GM12878 (cell line): ENCODE measurements at regions not wholly inside any gene's neighbourhood (a gene's known extent, or its start where the extent isn't known, plus 50 kb on each side); places are given as distances from the start of the nearest gene placed in this dataset.

Experiments used
- ATAC-seq: fragments of 200-7000 bp; cut with Tn5 transposase; 3 replicates; pipeline ENCODE4 v1.9.1; 2020; ENCODE audit warnings: mild to moderate bottlenecking, moderate library complexity
- BruUV-seq: library from RNA; stranded (reverse); fragments of 400-500 nt; replicated peaks from 2 replicates; lab custom pipeline; 2021; lab: Mats Ljungman, UMichigan
- CTCF ChIA-PET: fragments of 300-600 bp; sonication (Branson Sonifier 250); formaldehyde crosslinking; extraction: SDS; loops from one replicate; lab custom pipeline; 2021; ENCODE audit warnings: inconsistent platforms; lab: Yijun Ruan, JAX
- POLR2A ChIA-PET: fragments of 350-600 bp; formaldehyde crosslinking; extraction: SDS; loops from one replicate; lab custom pipeline; 2021; ENCODE audit warnings: inconsistent platforms; lab: Charles Lee
- RAD21 ChIA-PET: fragments of 300-600 bp; sonication (Branson Sonifier 250); formaldehyde crosslinking; loops from one replicate; lab custom pipeline; 2023; ENCODE audit warnings: antibody characterized with exemption; ENCODE audit not compliant: unreplicated experiment; lab: Charles Lee
- SMC1A ChIA-PET: fragments of 300-600 bp; sonication (Branson Sonifier 250); formaldehyde crosslinking; loops from one replicate; lab custom pipeline; 2023; ENCODE audit not compliant: unreplicated experiment, uncharacterized antibody; lab: Charles Lee
- DNase-seq: peaks from one replicate; pipeline ENCODE4 v3.0.0-alpha.2; 2011; ENCODE audit warnings: low read depth, low spot score
- FAIRE-seq: peaks from 3 replicates; lab custom pipeline; 2011; peaks lifted over from hg19 to GRCh38; lab: Jason Lieb, UNC
- H2AFZ ChIP-seq: 2 replicates; pipeline ENCODE4 v1.6.0; 2011; ENCODE audit warnings: low read depth, low read length, control low read depth; ENCODE audit not compliant: control insufficient read depth
- H3K27ac ChIP-seq: 2 replicates; pipeline ENCODE4 v1.5.1; 2011; ENCODE audit warnings: control low read depth; ENCODE audit not compliant: control insufficient read depth, insufficient read depth
- H3K27me3 ChIP-seq, 2 experiments: replicated peaks in 1 of 2; 2 replicates each; pipeline versions ENCODE4 v1.6.0 to v1.6.1; 2011; ENCODE audit warnings: low read length in 1 of 2; ENCODE audit not compliant: control insufficient read depth in 2 of 2, insufficient read depth in 2 of 2
- H3K36me3 ChIP-seq, 2 experiments: 2 replicates each; pipeline ENCODE4 v1.5.1; 2011; ENCODE audit warnings: low read length in 1 of 2; ENCODE audit not compliant: control insufficient read depth in 2 of 2, insufficient read depth in 2 of 2
- H3K4me1 ChIP-seq: 2 replicates; pipeline ENCODE4 v1.6.1; 2011; ENCODE audit warnings: mild to moderate bottlenecking, low read length, moderate library complexity, mixed read lengths; ENCODE audit not compliant: control insufficient read depth, insufficient read depth
- H3K4me2 ChIP-seq: 2 replicates; pipeline ENCODE4 v1.6.0; 2011; ENCODE audit warnings: control low read depth; ENCODE audit not compliant: control insufficient read depth, insufficient read depth
- H3K4me3 ChIP-seq: fragments of 200-600 bp; sonication (generic); 2 replicates; pipeline ENCODE4 v1.5.1; 2016
- H3K79me2 ChIP-seq: 2 replicates; pipeline ENCODE4 v1.6.0; 2011; ENCODE audit warnings: low read length; ENCODE audit not compliant: control insufficient read depth, insufficient read depth
- H3K9ac ChIP-seq: 2 replicates; pipeline ENCODE4 v1.8.0; 2011; ENCODE audit warnings: low read length, control low read depth, mixed read lengths; ENCODE audit not compliant: control insufficient read depth, insufficient read depth
- H3K9me3 ChIP-seq: replicated peaks from 3 replicates; pipeline ENCODE4 v1.5.1; 2011; ENCODE audit warnings: mild to moderate bottlenecking, low read length; ENCODE audit not compliant: control insufficient read depth, insufficient read depth
- H4K20me1 ChIP-seq: 2 replicates; pipeline ENCODE4 v1.6.0; 2011; ENCODE audit not compliant: control insufficient read depth, insufficient read depth
- CHD1 ChIP-seq: IDR thresholded peaks from 2 replicates; pipeline ENCODE4 v1.6.1; 2012; ENCODE audit warnings: low read depth, low read length, improper control_type of control experiment
- ESRRA ChIP-seq: IDR thresholded peaks from 2 replicates; pipeline ENCODE4 v1.6.1; 2012; ENCODE audit warnings: mild to moderate bottlenecking, low read length, improper control_type of control experiment
- MYB ChIP-seq: fragments of 150-350 bp; IDR thresholded peaks from 2 replicates; pipeline ENCODE4 v1.6.1; 2014; ENCODE audit warnings: mild to moderate bottlenecking, low read depth, low read length, borderline replicate concordance
- NBN ChIP-seq: fragments of 450-650 bp; IDR thresholded peaks from 2 replicates; pipeline ENCODE4 v1.6.1; 2016
- PML ChIP-seq: IDR thresholded peaks from 2 replicates; pipeline ENCODE4 v1.6.1; 2012; ENCODE audit warnings: low read length, inconsistent platforms
- STAT1 ChIP-seq: fragments of 450-650 bp; conservative IDR thresholded peaks from 2 replicates; pipeline ENCODE4 v1.6.1; 2014; ENCODE audit warnings: antibody characterized with exemption, mild to moderate bottlenecking
- ZNF217 ChIP-seq: fragments of 450-650 bp; IDR thresholded peaks from 2 replicates; pipeline ENCODE4 v1.6.1; 2017; ENCODE audit warnings: antibody characterized with exemption, mild to moderate bottlenecking
- WGBS: methylation state at CpG from one replicate; pipeline ENCODE4 v1.1.6; 2016; ENCODE audit warnings: low lambda C conversion rate; ENCODE audit not compliant: insufficient replicate concordance, insufficient coverage; ENCODE audit errors: missing lambda C conversion rate; 5-methylcytosine and 5-hydroxymethylcytosine counted together
- in situ Hi-C: fragments of 300-500 bp; cut with MboI; formaldehyde crosslinking; loops from 9 replicates; pipeline ENCODE4 v1.14.3; 2018; ENCODE audit warnings: mixed read lengths
- intact Hi-C: fragments of 100-400 bp; cut with micrococcal nuclease; formaldehyde crosslinking; loops from one replicate; pipeline ENCODE4 v1.14.2; 2022; ENCODE audit not compliant: unreplicated experiment
- TF ChIP-seq, protein P1 (sequence below): fragments of 450-650 bp; IDR thresholded peaks from 2 replicates; pipeline ENCODE4 v1.6.1; 2017; ENCODE audit warnings: mild to moderate bottlenecking, moderate library complexity
- TF ChIP-seq, protein P2 (sequence below): fragments of 450-650 bp; IDR thresholded peaks from 2 replicates; pipeline ENCODE4 v1.6.1; 2018; ENCODE audit warnings: borderline replicate concordance, mild to moderate bottlenecking; ENCODE audit not compliant: partially characterized antibody

- no peak for ATAC-seq
- WGBS: 29% methylated on average over 3 of the region's 3 CpGs
- Histone ChIP-seq H4K20me1 (no peaks in the 10 kb centered on the region), H3K9me3 (no peaks in the 10 kb centered on the region), H3K79me2 (no peaks in the 10 kb centered on the region), H2AFZ (no peak overlapping the region), H3K9ac (no peak overlapping the region), H3K27me3 (no peaks in the 10 kb centered on the region; a peak in 1 of 4 replicates), H3K4me3 (no peak overlapping the region), H3K27ac (no peak overlapping the region), H3K4me2 (no peak overlapping the region), H3K4me1 (no peaks in the 10 kb centered on the region), H3K36me3 (no peaks in the 10 kb centered on the region)
- POLR2A ChIA-PET: no interaction called here
- CTCF ChIA-PET: no interaction called here
- no peak for FAIRE-seq
- BruUV-seq: no TSS peak
- SMC1A ChIA-PET: no interaction called here
- in situ Hi-C loops: no loop called here
- TF ChIP-seq ZNF217: no peak
- TF ChIP-seq STAT1: no peak
- TF ChIP-seq, protein P1, sequence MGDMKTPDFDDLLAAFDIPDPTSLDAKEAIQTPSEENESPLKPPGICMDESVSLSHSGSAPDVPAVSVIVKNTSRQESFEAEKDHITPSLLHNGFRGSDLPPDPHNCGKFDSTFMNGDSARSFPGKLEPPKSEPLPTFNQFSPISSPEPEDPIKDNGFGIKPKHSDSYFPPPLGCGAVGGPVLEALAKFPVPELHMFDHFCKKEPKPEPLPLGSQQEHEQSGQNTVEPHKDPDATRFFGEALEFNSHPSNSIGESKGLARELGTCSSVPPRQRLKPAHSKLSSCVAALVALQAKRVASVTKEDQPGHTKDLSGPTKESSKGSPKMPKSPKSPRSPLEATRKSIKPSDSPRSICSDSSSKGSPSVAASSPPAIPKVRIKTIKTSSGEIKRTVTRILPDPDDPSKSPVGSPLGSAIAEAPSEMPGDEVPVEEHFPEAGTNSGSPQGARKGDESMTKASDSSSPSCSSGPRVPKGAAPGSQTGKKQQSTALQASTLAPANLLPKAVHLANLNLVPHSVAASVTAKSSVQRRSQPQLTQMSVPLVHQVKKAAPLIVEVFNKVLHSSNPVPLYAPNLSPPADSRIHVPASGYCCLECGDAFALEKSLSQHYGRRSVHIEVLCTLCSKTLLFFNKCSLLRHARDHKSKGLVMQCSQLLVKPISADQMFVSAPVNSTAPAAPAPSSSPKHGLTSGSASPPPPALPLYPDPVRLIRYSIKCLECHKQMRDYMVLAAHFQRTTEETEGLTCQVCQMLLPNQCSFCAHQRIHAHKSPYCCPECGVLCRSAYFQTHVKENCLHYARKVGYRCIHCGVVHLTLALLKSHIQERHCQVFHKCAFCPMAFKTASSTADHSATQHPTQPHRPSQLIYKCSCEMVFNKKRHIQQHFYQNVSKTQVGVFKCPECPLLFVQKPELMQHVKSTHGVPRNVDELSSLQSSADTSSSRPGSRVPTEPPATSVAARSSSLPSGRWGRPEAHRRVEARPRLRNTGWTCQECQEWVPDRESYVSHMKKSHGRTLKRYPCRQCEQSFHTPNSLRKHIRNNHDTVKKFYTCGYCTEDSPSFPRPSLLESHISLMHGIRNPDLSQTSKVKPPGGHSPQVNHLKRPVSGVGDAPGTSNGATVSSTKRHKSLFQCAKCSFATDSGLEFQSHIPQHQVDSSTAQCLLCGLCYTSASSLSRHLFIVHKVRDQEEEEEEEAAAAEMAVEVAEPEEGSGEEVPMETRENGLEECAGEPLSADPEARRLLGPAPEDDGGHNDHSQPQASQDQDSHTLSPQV: no peak
- no peak for TF ChIP-seq PML
- TF ChIP-seq MYB: no peak
- TF ChIP-seq, protein P2, sequence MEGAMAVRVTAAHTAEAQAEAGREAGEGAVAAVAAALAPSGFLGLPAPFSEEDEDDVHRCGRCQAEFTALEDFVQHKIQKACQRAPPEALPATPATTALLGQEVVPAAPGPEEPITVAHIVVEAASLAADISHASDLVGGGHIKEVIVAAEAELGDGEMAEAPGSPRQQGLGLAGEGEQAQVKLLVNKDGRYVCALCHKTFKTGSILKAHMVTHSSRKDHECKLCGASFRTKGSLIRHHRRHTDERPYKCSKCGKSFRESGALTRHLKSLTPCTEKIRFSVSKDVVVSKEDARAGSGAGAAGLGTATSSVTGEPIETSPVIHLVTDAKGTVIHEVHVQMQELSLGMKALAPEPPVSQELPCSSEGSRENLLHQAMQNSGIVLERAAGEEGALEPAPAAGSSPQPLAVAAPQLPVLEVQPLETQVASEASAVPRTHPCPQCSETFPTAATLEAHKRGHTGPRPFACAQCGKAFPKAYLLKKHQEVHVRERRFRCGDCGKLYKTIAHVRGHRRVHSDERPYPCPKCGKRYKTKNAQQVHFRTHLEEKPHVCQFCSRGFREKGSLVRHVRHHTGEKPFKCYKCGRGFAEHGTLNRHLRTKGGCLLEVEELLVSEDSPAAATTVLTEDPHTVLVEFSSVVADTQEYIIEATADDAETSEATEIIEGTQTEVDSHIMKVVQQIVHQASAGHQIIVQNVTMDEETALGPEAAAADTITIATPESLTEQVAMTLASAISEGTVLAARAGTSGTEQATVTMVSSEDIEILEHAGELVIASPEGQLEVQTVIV: no peak
- TF ChIP-seq ESRRA: no peak
- TF ChIP-seq CHD1: no peak
- TF ChIP-seq NBN: no peak
- RAD21 ChIA-PET: no interaction called here
- DNase-seq: no peak
- intact Hi-C loops: no loop called here
These were observed 262.7 kb downstream of the DRD1 start for GRCh38 chr5:175181331-175181730.
